GM18951 (cell line): ENCODE measurements at regions not wholly inside any gene's neighbourhood (a gene's known extent, or its start where the extent isn't known, plus 50 kb on each side); places are given as distances from the start of the nearest gene placed in this dataset.

ENCODE experiments used
- POLR2A ChIP-seq: IDR thresholded peaks from 4 replicates; pipeline ENCODE4 v1.6.1; 2011; ENCODE audit warnings: mild to moderate bottlenecking; ENCODE audit not compliant: insufficient read length, insufficient read depth; ENCODE audit errors: extremely low read depth
- in situ Hi-C: fragments of 300-500 bp; cut with MboI; formaldehyde crosslinking; loops from one replicate; pipeline ENCODE4 v1.12.0; 2022; ENCODE audit warnings: low sequenced_read_pairs, mixed read lengths, inconsistent platforms; ENCODE audit not compliant: unreplicated experiment

DNA sequence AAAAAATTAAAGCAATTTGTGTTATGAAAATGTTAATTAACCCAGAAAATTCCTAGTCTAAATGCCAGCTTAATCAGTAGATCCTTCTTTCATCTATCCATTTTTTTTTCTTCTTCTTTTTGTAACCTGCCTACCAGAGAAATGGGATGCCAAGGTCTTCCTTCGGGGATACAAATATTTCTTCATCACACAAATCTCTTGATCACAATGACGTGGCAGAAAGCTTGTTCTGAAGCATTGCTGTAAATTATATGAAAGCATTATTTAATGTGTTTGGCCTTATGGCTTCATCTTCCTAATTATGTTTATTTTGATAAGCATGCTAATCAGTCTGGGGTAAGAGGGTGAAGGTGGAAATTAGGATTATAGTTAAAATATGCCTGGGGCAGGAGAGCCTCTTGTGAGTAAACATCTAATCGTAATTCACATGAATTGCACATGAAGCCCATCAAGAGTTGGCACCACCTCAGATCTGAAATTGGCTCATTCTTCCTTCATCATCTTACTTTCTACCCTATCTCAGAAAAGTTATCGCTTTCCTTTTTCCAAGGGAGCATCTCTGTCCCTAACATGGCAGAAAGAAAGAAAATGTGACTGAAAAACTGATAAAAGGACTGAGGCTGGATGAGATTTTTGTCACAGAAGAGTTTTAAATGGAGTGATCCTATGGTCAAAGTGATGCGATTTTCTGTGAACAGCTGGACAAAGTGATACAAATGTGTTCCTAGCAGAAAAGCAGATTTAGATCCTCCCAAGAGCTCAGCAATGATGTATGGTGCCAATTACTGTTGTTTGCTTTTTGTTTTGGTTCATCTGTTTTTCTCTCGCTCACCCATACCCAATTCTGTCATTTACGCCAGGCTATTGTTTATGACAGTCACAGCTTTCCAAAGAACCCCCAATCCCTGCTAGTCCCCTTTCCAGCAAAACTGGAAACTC is 76.9 kb upstream of the PMAIP1 start:
- in situ Hi-C loops = loop anchor here (25.0 kb wide), 1 partner anchor 361 kb away; no protein-coding TSS in a partner anchor
- TF ChIP-seq POLR2A = no peak

DNA sequence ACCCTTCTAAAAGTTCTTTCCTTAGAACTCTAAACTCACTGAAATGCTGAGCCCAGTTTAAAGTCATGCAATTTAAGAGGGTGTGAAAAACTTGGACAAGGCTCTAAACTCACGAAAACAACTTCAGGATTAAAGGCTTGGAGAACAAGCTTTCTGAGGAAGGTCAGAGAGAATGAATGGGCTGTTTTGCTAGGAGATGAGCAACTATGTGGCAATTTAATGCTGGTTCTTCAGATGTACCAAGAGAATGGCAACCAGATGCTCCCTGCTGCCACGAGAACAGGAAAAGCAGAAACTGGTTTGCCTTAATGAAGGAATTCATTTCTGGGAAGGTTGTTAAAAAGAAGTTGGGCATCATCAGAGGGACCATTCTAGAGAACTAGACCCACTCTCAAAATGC is 77.8 kb upstream of the PMAIP1 start:
- in situ Hi-C loops = loop anchor here (25.0 kb wide), 1 partner anchor 360 kb away; no protein-coding TSS in a partner anchor
- no peak for TF ChIP-seq POLR2A

DNA sequence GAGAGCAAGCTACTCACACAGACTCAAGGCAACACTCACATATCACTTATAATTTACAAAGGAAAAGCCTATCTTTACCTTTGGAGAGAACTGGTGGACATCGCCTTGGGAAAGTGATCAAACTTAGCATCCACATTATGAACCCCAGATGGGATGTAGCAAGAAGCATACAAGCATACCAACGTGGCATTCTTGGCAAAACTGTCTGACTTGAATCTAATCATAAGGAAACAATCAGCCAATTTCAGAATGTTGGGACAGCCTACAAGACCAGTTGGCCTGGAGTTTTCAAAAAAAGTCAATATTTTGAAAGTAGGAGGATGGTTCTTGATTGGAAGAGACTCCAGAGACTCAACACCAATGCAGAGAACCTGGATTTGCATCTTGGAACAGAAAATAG is 79.1 kb upstream of the PMAIP1 start:
- in situ Hi-C loops = loop anchor here (25.0 kb wide), 1 partner anchor 358 kb away; no protein-coding TSS in a partner anchor
- no peak for TF ChIP-seq POLR2A

DNA sequence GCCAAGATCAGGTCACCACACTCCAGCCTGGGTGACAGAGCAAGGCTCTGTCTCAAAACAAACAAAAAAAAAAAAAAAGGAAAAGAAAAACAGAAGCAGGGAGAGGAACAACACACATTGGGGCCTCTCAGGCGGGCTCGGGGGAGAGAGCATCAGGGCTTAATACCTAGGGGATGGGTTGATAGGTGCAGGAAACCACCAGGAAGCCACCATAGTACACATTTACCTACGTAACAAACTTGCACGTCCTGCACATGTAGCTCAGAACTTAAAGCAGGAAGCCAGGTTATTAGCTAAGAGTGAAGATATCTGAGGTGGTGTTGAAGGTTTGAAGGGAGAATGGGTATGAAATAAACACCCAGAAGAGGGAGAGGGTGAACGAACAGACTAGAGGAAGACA is 81.0 kb upstream of the PMAIP1 start:
- in situ Hi-C loops = loop anchor here (25.0 kb wide), 1 partner anchor 356 kb away; no protein-coding TSS in a partner anchor
- no peak for TF ChIP-seq POLR2A

DNA sequence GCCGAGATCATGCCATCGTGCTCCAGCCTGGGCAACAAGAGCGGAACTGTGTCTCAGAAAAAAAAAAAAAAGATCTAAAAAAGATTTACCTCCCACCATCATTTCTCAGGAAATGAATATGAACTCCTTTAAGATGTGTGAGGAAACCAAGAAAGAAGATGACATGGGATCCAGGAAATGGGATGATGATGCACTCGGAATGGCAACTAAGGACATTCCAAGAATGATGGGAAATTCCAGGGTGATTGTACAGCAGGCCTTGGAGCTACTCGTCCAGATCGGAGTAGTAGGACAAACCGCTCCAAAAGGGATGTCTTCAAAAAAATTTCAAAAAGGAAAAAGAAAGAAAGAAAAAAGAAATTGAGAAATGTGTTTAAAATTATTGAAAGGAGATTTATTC is 84.9 kb upstream of the PMAIP1 start:
- TF ChIP-seq POLR2A = no peak
- in situ Hi-C loops = loop anchor here (25.0 kb wide), 1 partner anchor 353 kb away; no protein-coding TSS in a partner anchor

DNA sequence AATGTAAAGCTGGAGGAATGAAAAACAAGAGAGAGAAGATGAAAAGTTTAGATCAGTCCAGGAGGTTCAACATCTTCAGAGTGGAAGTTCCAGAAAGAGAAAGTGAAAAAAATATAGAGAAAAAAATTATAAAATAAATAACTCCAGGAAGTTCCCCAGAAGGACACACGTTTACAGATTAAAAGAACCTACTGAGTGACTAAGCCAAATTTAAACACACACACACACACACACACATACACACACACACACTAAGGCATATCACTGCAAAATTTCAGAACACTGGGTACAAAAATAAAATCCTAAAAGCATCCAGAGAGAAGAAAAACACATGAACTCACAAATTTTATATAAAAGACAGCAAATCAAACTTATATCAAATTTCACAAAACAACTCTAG is 85.9 kb upstream of the PMAIP1 start:
- TF ChIP-seq POLR2A = no peak
- in situ Hi-C loops = loop anchor here (25.0 kb wide), 1 partner anchor 352 kb away; no protein-coding TSS in a partner anchor

DNA sequence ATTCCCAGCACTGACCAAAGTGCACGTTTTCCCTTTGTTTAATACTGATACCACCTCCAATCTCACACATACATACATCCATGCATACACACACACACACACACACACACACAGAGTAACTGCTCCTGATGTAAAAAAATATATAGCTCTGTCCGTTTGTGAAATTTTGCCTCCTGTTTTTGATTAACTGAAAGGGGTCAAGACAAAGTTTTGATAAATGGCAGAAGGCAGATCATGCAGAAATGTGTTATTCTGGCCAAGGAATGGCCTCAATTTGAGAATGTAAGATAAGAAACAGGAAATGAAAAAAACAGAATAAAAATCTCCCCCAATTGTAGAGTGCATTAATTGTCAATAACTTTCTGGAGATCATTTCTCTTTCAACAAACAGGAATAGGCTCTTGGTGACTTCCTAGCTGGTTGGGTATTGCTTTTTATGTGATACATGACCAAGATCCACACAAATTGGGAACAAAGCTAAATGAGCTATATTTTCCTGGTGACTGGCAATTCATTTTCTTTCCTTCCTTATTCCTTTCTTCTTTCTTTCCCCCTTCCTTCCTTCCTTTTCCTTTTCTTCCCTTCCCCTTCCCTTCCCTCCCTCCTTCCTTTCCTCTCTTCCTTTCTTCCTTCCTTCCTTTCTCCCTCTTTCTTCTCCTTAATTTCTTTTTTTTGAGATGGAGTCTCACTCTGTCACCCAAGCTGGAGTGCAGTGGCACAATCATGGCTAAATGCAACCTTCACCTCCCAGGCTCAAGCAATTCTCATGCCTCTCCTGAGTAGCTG is 88.9 kb upstream of the PMAIP1 start:
- no peak for TF ChIP-seq POLR2A
- in situ Hi-C loops = loop anchor here (25.0 kb wide), 1 partner anchor 349 kb away; no protein-coding TSS in a partner anchor

DNA sequence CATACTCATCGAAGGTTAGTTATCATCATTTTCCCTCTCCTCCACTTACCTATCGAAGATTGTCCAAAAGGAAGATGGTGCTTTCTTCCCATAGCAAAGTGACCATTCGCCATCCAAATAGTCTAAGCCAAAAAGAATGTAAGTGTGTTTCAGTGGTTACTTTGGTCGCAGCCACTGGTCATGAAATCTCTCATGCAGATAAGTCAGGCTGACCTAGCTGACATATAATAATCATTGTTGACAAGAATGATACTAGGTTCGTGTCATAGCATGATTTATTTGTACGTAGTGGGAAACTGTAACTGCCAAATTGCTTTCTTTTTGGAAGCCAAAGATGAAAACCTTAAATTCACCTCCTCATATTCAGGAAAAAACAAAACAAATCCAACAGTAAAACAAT is 89.6 kb upstream of the PMAIP1 start:
- in situ Hi-C loops = loop anchor here (25.0 kb wide), 1 partner anchor 348 kb away; no protein-coding TSS in a partner anchor
- TF ChIP-seq POLR2A = no peak

DNA sequence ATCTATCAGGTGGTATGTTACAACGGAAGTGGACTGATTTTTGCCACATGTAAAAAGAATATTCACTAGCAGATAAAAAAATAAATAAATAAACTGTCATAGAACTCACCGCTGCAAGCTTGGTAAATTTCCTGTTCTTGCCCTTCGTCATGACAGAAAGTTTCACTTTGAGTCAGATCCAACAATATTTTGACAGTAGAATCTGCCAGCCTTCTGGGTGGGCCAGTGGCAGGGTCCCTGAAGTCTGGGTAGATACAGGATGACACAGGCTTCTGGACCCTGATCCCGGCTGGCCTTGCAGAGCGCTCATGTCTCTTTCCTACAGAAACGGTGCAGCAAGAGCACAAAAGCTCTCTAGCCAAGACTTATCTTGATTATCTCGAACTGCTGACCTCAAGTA is 97.8 kb upstream of the PMAIP1 start:
- TF ChIP-seq POLR2A = no peak
- in situ Hi-C loops = loop anchor here (25.0 kb wide), 1 partner anchor 340 kb away; no protein-coding TSS in a partner anchor

DNA sequence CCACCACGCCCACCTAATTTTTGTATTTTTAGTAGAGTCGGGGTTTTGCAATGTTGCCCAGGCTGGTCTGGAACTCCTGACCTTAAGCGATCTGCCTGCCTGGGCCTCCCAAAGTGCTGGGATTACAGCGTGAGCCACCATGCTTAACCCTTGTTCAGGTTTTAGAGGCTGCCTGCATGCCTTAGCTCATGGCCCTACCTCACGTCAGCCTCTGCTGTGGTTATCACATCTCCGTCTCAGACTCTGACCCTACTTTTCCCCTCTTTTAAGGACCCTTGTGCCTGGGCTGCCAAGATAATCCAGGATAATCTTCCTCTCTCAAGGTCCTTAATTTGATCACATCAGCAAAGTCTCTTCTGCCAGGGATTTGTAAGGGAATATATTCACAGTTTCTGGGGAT is 98.2 kb upstream of the PMAIP1 start:
- TF ChIP-seq POLR2A = no peak
- in situ Hi-C loops = loop anchor here (25.0 kb wide), 1 partner anchor 339 kb away; no protein-coding TSS in a partner anchor

DNA sequence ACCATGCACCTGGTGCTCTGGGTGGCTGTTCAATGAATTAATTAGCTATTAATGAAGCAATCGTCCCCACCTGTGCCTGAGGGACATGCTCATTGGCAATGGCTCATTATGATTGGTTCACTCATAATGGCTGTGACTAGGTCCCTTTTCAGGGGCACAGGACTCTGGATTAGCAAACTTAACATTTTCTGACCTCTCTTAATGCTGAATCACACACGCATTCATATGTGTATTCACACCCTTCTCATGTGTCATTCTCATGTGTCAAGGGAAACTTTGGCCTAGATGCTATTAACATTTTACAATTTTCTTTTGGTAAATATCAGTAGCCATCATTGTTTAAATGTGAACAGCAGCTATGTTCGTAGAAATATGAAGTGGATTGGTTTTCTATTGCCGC is 98.9 kb upstream of the PMAIP1 start:
- in situ Hi-C loops = loop anchor here (25.0 kb wide), 1 partner anchor 339 kb away; no protein-coding TSS in a partner anchor
- no peak for TF ChIP-seq POLR2A

DNA sequence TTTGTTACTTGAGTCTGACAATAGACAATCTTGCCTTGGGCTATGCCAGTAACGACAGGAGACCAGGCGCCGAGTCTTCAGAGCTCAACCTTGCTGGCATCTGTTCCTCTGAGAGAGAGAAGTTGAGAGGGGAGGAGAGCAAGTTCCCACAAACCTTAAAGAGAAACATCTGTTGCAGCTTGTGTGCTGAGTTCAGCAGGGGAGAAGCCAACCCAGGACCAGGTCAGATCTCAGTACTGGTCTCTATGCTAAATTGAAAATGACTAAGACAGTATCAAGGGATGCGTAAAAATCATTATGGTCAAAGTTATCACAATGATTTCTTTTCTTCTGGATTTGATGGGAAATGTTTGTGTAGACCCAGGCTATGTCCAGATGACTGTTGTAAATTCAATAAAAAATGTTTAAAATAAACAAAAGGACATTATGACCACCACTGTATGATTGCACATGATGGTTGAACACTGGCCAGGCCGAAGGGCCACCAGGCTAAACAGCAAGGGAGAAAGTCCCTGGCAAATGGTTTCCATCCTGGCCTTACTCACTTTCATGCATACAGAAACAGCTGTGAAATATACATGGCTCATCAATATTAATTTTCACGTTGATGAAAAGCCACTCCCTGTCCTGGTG is 100.3 kb upstream of the PMAIP1 start:
- in situ Hi-C loops = loop anchor here (25.0 kb wide), 1 partner anchor 337 kb away; no protein-coding TSS in a partner anchor
- no peak for TF ChIP-seq POLR2A
